HL-60 (cell line): ENCODE measurements at regions not wholly inside any gene's neighbourhood (a gene's known extent, or its start where the extent isn't known, plus 50 kb on each side); places are given as distances from the start of the nearest gene placed in this dataset.

Experiments used
- DNase-seq, 2 experiments: peaks; one replicate each; pipeline ENCODE4 v3.0.0-alpha.2; 2010 to 2020; ENCODE audit warnings: low read depth in 1 of 2, low spot score in 1 of 2
- H3K27ac ChIP-seq: fragments of 250-450 bp; sonication (Bioruptor Pico); replicated peaks from 2 replicates; pipeline ENCODE4 v1.5.1; 2020; ENCODE audit warnings: mild to moderate bottlenecking, moderate library complexity
- H3K27me3 ChIP-seq: fragments of 250-450 bp; sonication (Bioruptor Pico); 2 replicates; pipeline ENCODE4 v1.5.1; 2021; ENCODE audit warnings: mild to moderate bottlenecking, moderate library complexity; ENCODE audit not compliant: insufficient read depth, poor library complexity, severe bottlenecking
- H3K4me3 ChIP-seq: replicated peaks from 2 replicates; pipeline ENCODE4 v1.5.1; 2011; ENCODE audit warnings: mild to moderate bottlenecking, control low read depth, low read length; ENCODE audit not compliant: insufficient read depth
- CTCF ChIP-seq: IDR thresholded peaks from one replicate; pipeline ENCODE4 v1.5.1; 2011; ENCODE audit warnings: low read length, control low read depth, inconsistent platforms; ENCODE audit not compliant: insufficient read depth
- GABPA ChIP-seq: IDR thresholded peaks from 2 replicates; pipeline ENCODE4 v1.6.1; 2012; ENCODE audit warnings: low read depth
- POLR2AphosphoS5 ChIP-seq: IDR thresholded peaks from 2 replicates; pipeline ENCODE4 v1.6.1; 2012; ENCODE audit warnings: low read depth
- REST ChIP-seq: IDR thresholded peaks from 2 replicates; pipeline ENCODE4 v1.6.1; 2012; ENCODE audit warnings: low read depth; ENCODE audit not compliant: insufficient replicate concordance
- SPI1 ChIP-seq: IDR thresholded peaks from 2 replicates; pipeline ENCODE4 v1.6.1; 2012; ENCODE audit warnings: low read depth, mild to moderate bottlenecking, borderline replicate concordance

- no peak for DNase-seq
- H3K27ac ChIP-seq, result no peak overlapping the region
- H3K27me3 ChIP-seq, result no peaks in the 10 kb centered on the region
- H3K4me3 ChIP-seq, result no peak overlapping the region
- TF ChIP-seq REST, result no peak
- no peak for TF ChIP-seq GABPA
Observed at GRCh38 chr17:6334386-6334785, 100.5 kb downstream of the AIPL1 start.

- DNase-seq, result no peak
- Histone ChIP-seq H3K4me3 (no peak overlapping the region), H3K27me3 (no peaks in the 10 kb centered on the region), H3K27ac (no peak overlapping the region)
- TF ChIP-seq SPI1 (no peak), POLR2AphosphoS5 (no peak), REST (no peak), CTCF (no peak), GABPA (no peak)
Observed at GRCh38 chr17:6330936-6331335, 104.0 kb downstream of the AIPL1 start.

GRCh38 chr17:6328279-6328678, 106.6 kb downstream of the AIPL1 start:
- no peak for DNase-seq
- H3K27me3 ChIP-seq, result no peaks in the 10 kb centered on the region
- H3K27ac ChIP-seq, result no peak overlapping the region
- H3K4me3 ChIP-seq, result no peak overlapping the region
- TF ChIP-seq POLR2AphosphoS5 (no peak), CTCF (no peak), REST (no peak), SPI1 (no peak), GABPA (no peak)

- DNase-seq, result no peak
- H3K4me3 ChIP-seq, result no peak overlapping the region
- TF ChIP-seq REST, result no peak
- no peak overlapping the region for H3K27ac ChIP-seq
- no peaks in the 10 kb centered on the region for H3K27me3 ChIP-seq
Observed at GRCh38 chr17:6327007-6327406, 107.9 kb downstream of the AIPL1 start.
